SIG-M5 (cell line): ENCODE measurements at regions not wholly inside any gene's neighbourhood (a gene's known extent, or its start where the extent isn't known, plus 50 kb on each side); places are given as distances from the start of the nearest gene placed in this dataset.
"Not testable (repeated sequence)": the region's sequence is repeated elsewhere in the genome, so short reads cannot be mapped to it uniquely, and the experiment has no call there.

Experiments
- DNase-seq: peaks from one replicate; lab custom pipeline; 2025; lab: John Stamatoyannopoulos, UW

DNA sequence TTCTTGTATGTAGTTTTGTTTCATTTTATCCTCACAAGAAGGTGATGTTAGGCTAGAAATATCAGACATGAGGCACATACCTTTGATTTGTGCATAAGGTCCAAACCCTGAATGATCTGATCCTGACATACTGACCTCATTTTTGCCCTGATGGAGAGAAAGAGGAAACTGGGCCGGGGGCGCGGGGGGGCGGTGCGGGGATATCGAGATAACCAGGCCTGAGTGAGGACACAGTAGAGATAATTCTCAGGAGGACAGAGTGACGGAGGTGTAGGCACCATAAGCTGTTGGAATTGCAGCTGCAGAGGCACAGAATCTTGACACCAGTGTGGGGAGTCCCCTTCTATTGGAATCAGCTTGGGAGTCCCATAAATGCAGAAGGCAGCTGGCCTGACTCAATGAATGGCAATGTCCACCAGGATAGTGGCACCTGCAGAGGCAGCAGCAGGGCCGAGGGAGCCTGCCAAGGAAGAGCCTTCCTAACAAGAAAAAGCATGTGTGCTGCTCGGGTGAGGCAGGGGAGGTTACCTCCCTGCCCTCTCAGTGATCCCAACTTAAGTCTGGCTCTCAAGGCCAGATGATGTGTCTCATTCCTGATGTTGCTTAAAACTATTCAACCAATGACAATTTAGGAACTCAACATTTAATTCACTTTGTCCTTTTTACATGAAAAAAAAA is 234.3 kb upstream of the MSX2 start:
- DNase-seq: no peak

DNA sequence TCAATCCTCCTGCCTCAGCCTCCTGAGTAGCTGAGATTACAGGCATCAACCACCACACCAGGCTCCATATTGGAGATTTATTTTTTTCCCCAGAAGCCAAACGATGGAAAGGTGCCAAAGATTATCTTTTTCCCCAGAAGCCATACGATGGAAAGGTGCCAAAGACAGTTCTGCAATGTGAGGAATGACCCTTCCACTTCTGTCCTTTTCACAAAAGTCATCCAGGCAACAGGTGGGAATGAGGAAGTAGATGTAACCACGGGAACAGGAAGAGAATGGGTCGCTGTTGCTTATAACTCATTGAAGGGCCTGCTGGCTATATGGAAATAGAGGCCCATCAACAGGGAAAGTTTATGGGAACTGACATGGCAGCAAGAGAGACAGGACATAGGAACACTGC is 233.7 kb upstream of the MSX2 start:
- no peak for DNase-seq

DNA sequence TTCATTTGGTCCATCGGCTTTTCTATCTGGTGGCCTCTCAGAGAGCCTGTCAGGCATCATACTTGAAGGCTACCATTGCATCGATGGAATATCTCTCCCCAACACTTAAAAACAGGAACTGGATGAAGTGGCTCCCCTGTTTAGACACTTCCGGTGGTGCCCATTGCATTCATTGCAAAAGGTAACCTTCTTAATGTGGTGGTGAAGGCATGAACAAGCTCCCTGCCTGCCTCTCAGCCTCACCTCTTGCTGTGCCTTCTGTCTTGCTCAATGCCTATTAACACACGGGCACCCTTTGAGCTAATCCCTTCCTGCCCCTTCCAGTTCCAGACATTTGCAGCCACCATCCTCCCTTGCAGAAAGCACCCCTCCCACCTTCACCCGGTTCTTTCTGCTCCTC is 233.1 kb upstream of the MSX2 start:
- no peak for DNase-seq

DNA sequence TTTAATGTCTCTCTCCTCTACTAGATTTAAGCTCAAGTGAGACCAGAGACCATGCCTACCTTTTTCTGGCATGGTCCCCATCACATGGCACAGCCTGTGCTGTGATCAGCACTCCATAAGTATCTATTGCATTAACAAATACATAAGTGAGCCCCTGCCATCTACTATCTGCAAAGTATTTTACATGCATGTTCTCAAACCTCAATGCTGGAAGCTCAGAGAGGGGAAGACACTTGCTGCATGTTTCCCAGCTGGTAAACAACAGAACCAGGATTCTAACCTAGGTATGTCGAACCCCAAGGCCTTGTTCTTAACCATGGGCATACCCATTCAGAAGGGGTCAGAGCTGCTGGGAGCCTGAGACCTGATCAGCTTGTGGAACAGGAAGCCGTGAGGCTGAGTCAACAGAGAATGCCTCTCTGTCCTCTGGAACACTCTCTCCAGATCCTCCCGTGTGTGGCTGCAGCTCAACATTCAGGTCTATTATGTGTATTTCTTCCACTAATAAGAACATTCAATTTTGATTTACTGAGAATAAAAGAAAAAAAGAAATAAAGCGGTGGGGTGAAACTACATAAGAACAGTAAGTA is 232.5 kb upstream of the MSX2 start:
- DNase-seq: no peak

DNA sequence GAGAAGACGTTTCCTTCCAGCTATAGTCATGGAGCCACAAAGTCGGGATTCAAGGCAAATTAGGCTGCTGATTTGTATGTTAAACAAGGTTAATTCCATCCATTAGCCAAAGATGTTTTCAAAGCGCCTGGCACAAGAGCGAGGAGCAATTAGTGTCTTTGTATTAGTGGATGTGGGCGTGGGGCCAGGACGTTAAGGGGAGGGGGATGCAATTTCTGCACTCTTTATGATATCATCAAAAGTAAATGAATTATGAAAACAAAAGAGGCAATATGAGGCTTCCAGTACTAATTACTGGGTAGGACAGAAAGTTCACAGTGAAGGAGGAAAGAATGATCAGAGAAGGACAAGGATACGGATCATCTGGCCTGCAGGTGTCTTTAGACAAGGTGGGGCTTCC is 230.9 kb upstream of the MSX2 start:
- DNase-seq: no peak

DNA sequence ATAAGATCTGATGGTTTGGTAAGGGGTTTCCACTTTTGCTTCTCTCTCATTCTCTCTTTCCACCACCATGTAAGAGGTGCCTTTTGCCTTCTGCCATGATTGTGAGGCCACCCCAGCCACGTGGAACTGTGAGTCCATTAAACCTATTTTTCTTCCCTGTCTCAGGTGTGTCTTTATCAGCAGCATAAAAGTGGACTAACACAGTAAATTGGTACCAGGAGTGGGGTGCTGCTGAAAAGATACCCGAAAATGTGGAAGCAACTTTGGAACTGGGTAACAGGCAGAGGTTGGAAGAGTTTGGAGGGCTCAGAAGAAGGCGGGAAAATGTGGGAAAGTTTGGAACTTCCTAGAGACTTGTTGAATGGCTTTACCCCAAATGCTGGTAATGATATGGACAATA is 226.4 kb upstream of the MSX2 start:
- DNase-seq: not testable (repeated sequence)

DNA sequence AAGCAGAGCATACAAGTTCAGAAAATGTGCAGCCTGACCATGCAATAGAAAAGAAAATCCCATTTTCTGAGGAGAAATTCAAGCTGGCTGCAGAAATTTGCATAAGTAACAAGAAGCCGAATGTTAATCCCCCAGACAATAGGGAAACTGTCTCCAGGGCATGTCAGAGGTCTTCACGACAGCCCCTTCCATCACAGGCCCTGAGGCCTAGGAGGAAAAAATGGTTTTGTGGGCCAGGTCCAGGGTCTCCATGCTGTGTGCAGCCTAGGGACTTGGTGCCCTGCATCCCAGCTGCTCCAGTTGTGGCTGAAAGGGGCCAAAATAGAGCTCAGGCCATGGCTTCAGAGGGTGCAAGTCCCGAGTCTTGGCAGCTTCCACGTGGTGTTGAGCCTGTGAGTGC is 225.8 kb upstream of the MSX2 start:
- DNase-seq: not testable (repeated sequence)

DNA sequence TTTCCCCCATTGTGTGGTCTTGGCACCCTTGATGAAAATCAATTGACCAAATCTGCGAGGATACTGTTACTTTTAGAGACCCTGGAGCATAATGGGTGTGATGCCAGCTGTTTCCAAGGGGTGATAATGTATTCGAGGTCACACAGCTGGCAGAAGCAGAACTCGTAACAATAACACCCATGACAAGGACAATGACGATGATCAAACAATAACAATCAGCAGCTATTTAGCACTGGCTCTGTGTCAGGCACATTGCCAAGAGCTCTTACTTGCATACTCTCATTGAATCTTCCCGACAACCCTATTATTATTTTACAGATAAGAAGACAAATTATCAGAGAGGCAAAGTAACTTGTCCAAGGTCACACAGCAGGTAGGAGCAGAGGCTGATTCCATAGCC is 223.7 kb upstream of the MSX2 start:
- DNase-seq: no peak

DNA sequence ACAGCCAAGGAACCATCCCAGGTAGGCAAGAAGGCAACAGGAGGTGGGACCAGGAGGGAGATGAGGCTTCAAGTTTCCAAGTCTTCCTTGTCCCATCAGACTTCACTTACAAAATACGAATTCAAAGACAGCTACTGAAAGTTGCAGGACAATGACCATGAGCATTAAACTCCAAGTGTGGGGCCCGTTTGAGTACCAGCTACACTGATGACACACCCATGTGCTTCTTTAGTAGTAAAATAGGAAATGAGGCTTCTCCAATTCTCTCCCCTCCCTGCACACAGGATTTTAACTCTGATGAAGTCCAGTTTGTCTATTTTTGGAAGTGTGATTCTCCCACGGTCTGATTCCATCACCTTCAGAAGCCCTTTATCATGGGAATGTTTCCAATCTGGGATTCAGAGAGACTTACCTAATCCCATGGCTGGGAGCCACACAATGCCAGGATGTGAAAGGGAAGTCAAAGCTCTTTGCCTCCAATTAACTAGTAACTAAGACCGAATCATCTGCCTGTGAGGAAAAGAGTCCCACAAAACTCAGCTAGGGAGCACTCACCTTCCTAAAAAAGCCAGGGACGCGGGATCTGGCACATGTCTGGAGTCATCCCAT is 222.8 kb upstream of the MSX2 start:
- no peak for DNase-seq

DNA sequence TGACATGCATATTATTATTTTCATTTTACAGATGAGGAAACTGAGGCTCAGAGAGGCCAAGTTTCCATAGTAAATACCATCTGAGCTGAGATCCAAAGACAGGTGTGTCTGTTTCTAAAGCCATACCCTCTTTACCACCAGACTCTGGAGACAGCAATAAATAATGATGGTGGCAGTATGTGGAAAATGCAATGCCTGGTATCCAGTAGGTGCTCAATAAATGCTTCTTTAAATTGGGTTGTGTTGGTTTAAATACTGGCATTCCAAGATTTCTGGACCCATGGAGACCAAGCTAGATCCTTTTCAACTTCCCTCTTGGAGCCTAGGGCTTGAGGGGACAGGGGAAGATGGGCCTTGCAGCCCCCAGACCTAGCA is 221.3 kb upstream of the MSX2 start:
- no peak for DNase-seq

DNA sequence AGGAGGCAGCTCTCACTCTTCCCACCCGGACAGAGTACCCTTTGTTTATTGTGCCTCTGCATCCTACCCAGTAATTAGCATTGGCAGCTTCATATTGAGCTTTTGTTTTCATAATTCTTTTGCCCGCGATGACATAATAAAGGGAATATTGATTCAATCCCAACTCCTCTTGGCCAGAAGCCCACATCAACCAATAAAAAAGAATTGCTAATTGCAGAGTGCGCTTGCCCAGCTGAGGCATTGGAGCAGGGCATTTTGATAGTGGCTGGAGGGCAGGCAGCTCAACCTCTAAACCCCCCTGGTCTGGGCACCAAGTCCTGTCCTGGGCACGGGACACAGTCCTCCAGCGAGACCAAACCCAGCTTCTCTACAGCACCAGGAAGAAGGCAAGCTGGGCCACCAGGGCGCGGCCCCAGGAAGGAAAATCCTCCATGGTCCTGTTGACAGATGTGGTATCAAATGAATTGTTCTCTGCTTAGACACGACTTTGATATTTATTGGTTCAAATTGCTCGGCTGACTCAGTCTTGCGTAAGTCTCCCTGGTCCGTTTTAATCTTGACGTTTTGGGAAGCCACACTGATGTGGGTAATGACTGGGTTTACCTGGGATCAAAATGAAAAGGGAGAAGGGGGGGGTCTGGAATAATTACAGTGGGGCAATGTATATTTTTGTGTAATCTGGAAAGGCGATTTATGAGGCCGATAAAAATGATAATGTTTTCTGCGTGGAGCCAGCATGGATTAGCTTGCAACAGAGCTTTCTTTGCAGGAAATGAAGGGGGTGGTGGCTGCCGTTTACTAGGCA is 220.7 kb upstream of the MSX2 start:
- DNase-seq: no peak

DNA sequence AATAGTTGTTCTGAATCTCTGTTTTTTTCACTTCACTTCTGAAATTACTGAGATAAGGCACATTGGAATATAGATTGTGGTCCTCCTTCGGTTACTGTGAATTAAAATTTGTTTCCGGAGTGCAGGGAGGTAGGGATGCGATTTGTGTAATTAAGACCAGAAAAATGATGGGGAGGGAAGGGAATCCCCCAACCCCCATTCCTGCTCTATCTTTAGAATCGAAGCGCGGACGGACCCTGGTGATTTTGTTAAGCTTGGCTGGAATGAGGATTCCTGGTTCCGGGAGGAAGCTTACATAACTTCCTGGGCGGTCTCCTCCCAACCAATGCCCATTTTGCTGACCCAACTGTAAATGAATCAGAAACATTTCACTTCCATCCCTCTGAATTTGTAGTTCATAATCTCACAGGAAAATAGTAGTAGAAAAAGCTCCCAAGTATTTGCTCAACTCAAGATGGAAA is 220.1 kb upstream of the MSX2 start:
- DNase-seq: no peak

DNA sequence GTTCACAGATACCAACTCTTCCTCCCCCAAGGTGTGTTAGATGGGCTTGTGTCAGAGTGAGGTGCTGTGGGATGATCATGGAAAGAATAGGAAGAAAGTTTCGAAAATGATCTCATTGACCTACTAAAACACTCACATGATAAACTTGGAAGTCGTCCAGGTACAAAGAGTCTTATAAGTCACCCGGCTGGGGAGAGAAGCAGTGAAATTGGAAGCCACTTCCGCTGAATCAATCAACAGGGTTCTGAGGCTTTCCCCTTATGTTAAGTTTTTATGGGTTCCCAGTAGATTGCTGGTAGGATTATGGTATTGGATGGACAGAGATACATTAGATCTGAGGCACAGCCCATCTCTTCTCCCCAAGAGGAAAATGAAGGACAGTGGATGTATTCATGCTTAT is 218.8 kb upstream of the MSX2 start:
- no peak for DNase-seq

DNA sequence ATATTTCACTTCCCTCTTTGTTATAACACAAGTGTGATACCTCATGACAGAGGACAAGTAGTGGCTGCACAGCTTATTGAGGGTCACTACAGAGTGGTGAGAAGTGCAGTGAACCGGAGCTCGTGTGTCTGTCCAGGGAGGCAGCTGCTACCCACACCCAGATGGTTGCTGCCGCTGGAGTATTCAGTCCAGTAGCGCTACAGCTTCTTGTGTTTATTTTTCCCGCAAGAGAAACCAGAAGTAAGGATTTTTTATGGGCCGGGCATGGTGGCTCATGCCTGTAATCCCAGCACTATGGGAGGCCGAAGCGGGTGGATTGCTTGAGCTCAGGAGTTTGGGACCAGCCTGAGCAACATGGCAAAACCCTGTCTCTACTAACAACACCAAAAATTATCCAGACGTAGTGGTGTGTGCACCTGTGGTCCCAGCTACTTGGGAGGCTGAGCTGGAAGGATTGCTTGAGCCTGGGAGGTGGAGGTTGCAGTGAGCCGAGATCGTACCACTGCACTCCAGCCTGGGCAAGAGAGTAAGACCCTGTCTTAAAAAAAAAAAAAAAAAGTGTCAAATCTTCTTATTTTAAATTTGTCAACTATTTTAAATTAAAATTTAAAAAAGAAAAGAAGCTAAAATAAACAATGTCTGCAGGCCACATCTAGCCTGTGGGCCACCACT is 213.5 kb upstream of the MSX2 start:
- not testable (repeated sequence) for DNase-seq

DNA sequence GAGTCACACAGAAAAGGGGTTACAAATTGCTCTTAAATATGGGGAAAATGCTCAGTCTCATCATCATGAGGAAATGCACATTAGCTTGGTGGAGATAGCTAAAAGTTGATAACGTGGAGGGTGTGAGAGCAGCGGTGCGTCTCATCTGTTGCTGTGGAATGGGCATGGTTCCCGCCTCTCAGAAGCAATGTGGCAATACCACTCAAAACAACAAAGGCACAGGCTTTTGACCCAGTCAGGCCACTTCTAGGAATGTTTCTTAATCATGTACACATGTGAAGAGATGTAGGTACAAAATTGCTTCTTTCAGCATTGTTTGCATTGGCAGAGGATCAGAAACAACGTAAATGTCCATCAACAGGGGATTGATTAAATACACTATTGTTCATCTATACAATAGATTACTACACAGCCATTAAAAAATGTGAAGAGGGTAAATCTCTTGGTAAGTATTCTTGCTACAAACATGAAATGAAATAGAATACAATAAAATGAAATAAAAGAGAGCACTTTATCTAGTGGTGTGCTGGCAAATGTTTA is 212.6 kb upstream of the MSX2 start:
- DNase-seq: no peak

DNA sequence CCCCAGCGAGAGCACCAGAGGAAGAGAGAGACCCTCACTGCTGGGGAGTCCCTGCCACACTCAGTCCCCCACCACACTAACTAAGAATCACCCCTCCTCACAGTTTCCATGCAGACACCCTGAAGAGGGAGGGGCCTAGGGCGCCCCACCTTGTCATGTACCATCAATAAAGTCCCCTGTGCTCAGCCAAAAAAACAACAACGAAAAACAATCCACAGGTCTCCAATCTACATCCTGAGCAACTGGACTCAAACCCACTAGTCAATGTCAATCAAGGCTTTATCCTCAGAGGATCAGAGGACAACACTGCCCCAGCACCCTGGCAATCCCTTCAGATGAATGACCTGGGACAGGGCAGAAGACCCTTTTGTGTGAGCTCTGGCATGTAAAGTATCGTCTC is 210.1 kb upstream of the MSX2 start:
- DNase-seq: no peak

DNA sequence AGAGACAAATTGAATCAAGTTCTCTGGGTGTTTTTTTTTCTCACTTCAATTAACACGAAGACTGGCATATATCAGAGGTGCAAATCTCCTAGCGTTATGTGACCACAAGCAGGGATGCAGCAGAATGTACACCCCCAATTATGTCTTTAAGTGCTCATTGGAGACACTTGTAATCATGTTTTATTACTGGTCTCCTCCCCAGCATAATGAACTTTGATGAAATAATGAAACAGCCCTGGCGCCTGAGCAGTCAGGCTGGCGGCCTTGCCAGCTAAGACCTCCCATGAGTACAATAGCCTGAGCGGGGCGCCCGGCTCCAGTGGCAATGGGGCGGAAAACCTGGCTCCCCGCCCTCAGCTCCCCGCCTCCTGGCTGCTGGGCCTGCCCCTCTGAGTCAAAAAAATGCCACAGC is 209.4 kb upstream of the MSX2 start:
- DNase-seq: no peak

DNA sequence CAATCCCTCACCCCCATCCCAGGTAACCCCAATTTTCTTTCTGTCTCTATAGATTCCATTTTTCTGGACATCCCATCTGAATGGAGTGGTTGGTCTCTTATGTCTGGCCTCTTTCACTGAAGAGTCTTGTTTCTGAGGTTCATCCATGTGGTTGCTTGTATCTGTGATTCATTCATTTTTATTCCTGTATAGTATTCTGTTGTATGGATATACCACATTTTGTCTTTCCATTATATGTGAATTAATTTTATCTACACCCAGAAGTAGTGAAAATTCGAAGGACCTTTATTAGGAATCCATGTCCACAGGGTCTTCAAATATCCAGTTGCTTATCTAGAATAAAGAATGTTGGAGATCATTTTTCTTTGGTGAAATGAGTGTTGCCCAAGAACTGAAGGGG is 207.6 kb upstream of the MSX2 start:
- DNase-seq: no peak

DNA sequence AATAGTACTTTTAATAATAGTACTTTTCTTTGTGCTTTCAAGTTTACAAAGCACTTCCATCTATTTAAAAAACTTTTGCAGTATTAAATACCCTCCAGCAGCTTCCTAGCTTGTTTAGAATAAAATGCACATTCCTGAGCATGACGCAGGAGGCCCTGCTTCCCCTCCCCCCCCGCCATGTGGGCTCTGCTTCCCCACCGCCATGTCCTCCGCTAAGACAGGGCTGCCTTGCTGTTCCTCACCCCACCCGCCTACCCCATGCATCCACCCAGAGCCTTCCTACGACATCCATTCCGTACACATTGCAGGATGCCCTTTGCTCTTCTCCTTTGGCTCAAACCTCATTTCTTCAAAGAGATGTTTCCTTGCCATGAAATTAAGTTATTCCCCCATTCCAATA is 205.9 kb upstream of the MSX2 start:
- DNase-seq: no peak

DNA sequence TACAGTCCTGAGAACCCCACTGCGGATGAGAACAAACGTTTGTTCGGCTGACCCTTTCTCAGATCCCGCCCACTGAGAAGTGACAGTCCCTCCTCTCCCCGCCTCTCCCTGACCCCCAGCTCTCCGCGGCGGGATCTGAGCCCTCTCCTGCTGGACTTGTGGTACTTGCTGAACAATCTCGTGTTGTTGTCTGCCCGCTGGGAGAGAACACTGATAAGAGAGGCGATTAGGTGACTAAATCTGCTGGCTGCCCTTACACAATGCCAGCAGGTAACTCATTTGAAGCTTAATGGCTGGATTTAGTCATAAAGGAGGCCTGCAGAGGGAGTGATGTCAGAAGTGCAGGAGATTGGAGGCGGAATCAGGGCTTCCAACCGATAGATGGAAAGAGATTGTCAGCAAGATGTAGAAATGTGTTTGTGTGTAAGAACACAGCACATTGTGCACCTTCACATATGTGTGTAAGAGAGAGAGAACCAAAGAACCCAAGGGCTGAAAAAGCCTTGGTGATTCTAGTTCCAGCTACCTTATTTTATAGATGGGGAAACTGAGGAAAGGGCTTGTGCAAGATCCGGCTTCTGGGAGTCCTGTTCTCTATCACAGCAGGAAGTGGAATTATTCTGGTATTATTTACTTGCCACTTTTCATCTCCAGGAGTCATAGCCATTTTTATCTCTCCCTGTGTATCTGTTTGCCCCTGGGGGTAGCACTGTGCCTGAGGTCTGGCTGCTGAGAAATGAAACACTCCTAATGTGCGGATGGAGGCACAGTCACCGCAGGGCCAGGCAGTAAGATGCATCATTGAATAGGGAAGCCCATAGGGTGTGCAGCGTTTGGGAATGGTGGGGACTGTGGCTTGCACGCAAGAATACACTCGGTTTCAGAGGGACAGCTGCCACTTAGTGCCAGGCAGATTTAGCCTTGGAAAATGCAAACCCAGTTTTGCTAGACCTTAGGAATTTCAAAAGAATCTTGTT is 203.7 kb upstream of the MSX2 start:
- DNase-seq: no peak

DNA sequence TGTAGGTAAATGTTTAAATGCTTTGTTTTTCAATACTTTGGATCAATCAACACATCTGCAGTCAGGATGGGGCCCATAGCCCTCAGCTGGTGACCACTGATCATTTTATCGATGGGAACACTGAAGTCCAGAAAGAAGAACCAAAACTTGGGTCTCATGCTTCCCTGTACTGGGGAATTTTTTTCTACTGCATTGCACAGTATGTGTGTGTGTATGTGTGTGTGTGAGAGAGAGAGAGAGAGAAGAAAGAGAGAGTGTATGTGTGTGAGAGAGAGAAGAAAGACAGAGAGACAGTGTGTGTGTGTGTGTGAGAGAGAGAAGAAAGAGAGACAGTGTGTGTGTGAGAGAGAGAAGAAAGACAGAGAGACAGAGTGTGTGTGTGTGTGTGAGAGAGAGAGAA is 202.9 kb upstream of the MSX2 start:
- no peak for DNase-seq
